Activated T-cell treated with anti-CD3 and anti-CD28 coated beads, Interleukin-2, amount 50 U/mL, for 4 hours (primary cell): ENCODE measurements at regions not wholly inside any gene's neighbourhood (a gene's known extent, or its start where the extent isn't known, plus 50 kb on each side); places are given as distances from the start of the nearest gene placed in this dataset.

Experiments used
- ATAC-seq, 2 donors: fragments of 200-7000 bp; cut with Tn5 transposase; one replicate each; pipeline ENCODE4 v1.10.0; 2021
- DNase-seq: peaks from one replicate; pipeline ENCODE4 v3.0.0-alpha.2; 2020
- H3K27me3 Mint-ChIP-seq: one replicate; pipeline ENCODE4 v1.8.0; 2021; ENCODE audit warnings: low read depth, mixed read lengths
- H3K36me3 Mint-ChIP-seq: one replicate; pipeline ENCODE4 v1.8.0; 2022; ENCODE audit warnings: mixed read lengths; ENCODE audit not compliant: insufficient read depth
- H3K4me1 Mint-ChIP-seq: one replicate; pipeline ENCODE4 v1.8.0; 2021; ENCODE audit warnings: low read depth, mixed read lengths
- H3K4me3 Mint-ChIP-seq: one replicate; pipeline ENCODE4 v1.8.0; 2021; ENCODE audit warnings: mild to moderate bottlenecking, moderate library complexity, mixed read lengths
- H3K9me3 Mint-ChIP-seq: one replicate; pipeline ENCODE4 v1.8.0; 2021; ENCODE audit warnings: mixed read lengths

DNA sequence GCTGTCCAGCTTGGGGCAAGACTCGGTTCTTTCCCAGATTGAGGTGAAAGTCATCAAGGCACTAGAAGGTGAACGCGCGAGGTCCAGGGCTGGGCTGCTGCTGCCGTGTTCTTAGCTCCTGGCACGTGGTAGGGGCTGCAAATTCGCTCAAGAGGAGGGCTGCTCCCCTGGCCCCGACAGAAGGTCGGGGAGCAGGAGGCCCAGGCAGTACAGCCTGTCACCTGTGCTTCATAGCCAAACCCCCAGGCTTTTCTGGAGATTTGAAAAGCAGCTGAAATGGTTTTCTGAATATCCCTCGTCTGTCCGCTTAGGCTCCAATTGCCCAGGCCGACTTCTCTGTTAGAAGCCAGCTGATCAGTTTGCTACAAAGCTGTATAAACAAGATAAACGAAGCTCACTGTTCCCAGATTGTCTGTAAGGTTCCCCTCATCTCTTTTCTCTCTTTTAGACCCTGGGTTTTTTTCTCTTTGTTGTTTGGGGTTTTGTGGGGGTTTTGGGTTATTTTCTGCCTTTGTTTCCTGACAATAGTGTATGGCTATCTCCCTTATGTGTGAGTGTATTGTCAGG, 60.0 kb upstream of the STX18 start:
- ATAC-seq (no peak), DNase-seq (no peak)
- Mint-ChIP-seq H3K27me3 (no peaks in the 10 kb centered on the region), H3K4me3 (no peak overlapping the region), H3K4me1 (no peaks in the 10 kb centered on the region), H3K9me3 (no peaks in the 10 kb centered on the region), H3K36me3 (peaks cover 6% of the 10 kb centered on the region)

DNA sequence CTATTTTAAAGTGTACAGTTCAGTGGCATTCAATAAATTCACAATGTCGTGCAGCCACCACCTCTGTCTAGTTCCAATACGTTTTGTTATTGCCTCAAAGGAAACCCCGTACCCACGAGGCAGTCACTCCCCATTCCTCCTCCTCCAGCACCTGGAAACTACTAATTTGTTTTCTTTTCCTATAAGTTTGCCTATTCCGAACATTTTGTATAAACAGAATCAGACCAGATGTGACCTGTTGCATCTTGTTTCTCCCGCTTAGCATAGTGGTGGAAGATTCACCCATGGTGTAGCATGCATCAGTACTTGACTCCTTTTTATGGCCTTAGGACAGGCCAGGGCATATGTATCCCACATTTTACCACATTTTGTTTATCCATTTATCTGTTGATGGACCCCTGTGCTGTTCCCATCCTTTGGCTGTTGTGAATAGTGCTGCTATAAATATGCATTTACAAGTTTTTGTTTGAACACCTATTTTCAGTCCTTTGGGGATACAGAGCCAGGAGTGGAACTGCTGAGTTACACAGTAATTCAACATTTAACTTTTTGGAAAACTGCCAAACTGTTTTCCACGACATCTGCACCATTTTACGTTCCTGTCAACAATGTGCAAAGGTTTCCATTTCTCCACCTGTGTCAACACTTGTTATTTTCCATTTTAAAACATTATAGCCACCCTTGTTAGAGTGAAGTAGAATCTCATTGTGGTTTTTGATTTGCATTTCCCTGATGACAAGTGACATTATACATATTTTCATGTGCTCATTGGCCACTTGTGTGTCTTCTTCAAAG, 57.8 kb upstream of the STX18 start:
- Mint-ChIP-seq H3K9me3 (peaks cover 12% of the 10 kb centered on the region), H3K4me3 (no peak overlapping the region), H3K27me3 (no peaks in the 10 kb centered on the region), H3K4me1 (no peaks in the 10 kb centered on the region), H3K36me3 (peaks cover 13% of the 10 kb centered on the region)
- no peak for DNase-seq
- ATAC-seq, result no peak

GRCh38 chr4:4598851-4599411, 57.1 kb upstream of the STX18 start:
- H3K36me3 Mint-ChIP-seq, result peaks cover 15% of the 10 kb centered on the region
- no peaks in the 10 kb centered on the region for H3K27me3 Mint-ChIP-seq

DNA sequence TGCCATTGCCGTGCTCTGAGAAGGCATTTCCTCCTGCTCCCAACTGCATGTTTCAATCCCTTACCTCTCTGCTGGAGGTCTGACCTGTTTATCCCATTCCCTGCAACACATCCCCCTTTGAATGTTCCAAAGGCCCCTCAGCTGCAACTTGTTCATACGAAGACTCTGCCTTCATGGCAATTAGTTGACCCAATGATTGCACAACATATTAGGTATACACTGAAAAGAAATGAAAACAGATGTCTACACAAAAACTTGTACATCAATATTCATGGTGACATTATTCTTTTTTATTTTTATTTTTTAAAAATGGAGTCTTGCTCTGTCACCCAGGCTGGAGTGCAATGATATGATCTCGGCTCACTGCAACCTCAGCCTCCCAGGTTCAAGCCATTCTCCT, 54.9 kb upstream of the STX18 start:
- Mint-ChIP-seq H3K9me3 (peaks cover 23% of the 10 kb centered on the region), H3K4me3 (no peak overlapping the region), H3K4me1 (no peaks in the 10 kb centered on the region), H3K36me3 (peaks cover 22% of the 10 kb centered on the region), H3K27me3 (no peaks in the 10 kb centered on the region)
- no peak for ATAC-seq
- no peak for DNase-seq

More at GRCh38 chr4:4598851-4599411, 57.1 kb upstream of the STX18 start:
- H3K4me3 Mint-ChIP-seq, result no peak overlapping the region
- ATAC-seq (no peak), DNase-seq (no peak)
- no peaks in the 10 kb centered on the region for H3K4me1 Mint-ChIP-seq
- peaks cover 15% of the 10 kb centered on the region for H3K9me3 Mint-ChIP-seq

GRCh38 chr4:4595252-4595651, 53.4 kb upstream of the STX18 start:
- DNase-seq (no peak), ATAC-seq (no peak)
- Mint-ChIP-seq H3K4me1 (no peaks in the 10 kb centered on the region), H3K9me3 (peaks cover 23% of the 10 kb centered on the region), H3K4me3 (no peak overlapping the region), H3K27me3 (no peaks in the 10 kb centered on the region), H3K36me3 (peaks cover 24% of the 10 kb centered on the region)

DNA sequence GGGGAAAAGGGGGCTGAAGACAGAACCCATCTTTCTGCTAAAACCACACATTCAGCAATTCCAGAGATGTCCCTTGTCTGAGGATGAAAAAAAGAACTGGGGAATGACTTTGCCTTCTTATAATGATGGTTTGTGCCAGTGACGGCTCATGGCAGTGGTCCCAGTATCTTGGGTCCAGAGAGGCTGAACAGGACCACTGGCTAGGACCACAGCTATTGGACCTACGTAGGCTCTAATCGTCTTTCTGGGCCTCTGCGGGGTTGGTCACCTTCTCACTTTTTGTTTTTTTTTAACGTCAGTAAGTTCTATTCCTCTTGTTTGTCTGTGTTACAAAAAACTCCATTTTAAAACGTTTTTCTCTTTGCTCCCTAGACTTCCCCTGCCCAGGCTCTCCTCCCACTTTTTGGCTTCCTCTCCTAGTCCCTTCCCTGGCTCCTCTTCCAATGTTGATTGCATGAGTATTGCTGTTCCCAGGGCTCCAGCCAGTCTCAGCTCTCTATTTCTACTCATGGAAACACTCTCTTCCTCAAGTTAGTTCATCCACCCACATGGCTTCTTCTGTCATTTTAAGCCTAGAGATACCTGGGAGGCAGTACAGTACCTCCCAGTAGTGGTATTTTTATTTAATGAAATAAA, 52.6 kb upstream of the STX18 start:
- H3K4me1 Mint-ChIP-seq, result no peaks in the 10 kb centered on the region
- no peak for ATAC-seq
- H3K4me3 Mint-ChIP-seq, result no peak overlapping the region
- H3K9me3 Mint-ChIP-seq, result peaks cover 23% of the 10 kb centered on the region
- peaks cover 24% of the 10 kb centered on the region for H3K36me3 Mint-ChIP-seq
- no peak for DNase-seq
- no peaks in the 10 kb centered on the region for H3K27me3 Mint-ChIP-seq

DNA sequence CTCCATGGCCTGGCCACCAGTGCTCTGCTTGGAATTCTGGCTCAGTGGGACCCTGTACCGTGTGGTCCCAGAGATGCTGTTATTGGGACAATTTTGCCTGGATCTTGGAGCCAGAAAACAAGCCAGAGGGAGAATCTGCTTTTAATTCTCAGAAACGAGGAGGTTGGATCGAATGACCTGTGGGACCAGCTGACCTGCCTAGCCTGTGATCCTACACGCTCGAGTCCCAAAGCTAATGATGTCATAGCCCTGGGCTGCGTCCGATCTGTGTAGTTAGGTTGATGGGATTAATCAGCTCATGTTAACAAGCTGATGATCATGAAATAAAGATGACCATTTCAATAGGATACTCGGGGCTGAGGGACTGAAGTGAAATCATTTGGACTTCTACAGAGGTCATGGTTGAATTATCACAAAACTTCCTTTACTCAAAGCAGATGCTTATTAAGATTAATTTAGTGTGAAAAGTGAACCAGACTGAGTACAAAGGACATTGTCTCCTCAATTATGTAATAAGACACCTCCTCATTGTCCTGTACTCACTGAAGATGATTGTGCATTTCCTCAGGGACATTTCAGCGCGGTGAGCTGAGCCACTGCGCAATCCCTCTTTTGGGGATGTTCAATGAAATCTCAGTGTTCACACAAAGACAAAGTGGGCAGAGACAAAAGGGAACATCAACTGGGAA, 51.9 kb upstream of the STX18 start:
- Mint-ChIP-seq H3K36me3 (peaks cover 24% of the 10 kb centered on the region), H3K4me1 (no peaks in the 10 kb centered on the region)
- ATAC-seq, result no peak

DNA sequence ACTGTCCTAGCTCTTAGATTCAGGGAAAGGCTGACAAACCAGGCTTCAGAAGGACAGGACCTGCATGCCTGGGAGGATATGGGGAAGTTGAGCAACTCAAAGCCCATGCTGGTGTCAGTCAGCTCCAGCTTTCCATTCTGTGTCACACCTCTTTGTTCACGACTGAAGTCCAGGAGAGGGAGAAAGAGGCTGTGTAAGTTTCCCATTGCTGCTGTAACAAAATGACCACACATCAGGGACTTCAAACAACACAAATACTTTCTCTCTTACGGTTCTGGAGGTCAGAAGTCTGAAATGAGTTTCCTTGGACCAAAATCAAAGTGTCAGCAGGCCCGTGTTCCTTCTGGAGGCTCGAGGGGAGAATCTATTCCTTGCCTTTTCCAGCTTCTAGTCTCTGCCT, 50.6 kb upstream of the STX18 start:
- H3K27me3 Mint-ChIP-seq, result no peaks in the 10 kb centered on the region
- H3K36me3 Mint-ChIP-seq, result peaks cover 24% of the 10 kb centered on the region
- H3K9me3 Mint-ChIP-seq, result peaks cover 23% of the 10 kb centered on the region
- ATAC-seq (no peak), DNase-seq (no peak)
- no peak overlapping the region for H3K4me3 Mint-ChIP-seq
- no peaks in the 10 kb centered on the region for H3K4me1 Mint-ChIP-seq

More for the DNA sequence above, 51.9 kb upstream of the STX18 start:
- Mint-ChIP-seq H3K27me3 (no peaks in the 10 kb centered on the region), H3K9me3 (peaks cover 23% of the 10 kb centered on the region), H3K4me3 (no peak overlapping the region)
- DNase-seq, result no peak
